NT2/D1 (cell line): ENCODE measurements at regions not wholly inside any gene's neighbourhood (a gene's known extent, or its start where the extent isn't known, plus 50 kb on each side); places are given as distances from the start of the nearest gene placed in this dataset.
"Not testable (repeated sequence)": the region's sequence is repeated elsewhere in the genome, so short reads cannot be mapped to it uniquely, and the experiment has no call there.

ENCODE experiments used
- SUZ12 ChIP-seq: IDR thresholded peaks from 2 replicates; pipeline ENCODE4 v1.6.1; 2011; ENCODE audit not compliant: insufficient read length, insufficient read depth; ENCODE audit errors: extremely low read depth
- ZNF274 ChIP-seq: IDR thresholded peaks from 2 replicates; pipeline ENCODE4 v1.6.1; 2011; ENCODE audit warnings: mild to moderate bottlenecking, low read depth, low read length

GRCh38 chr9:17072563-17072962 is 62.3 kb upstream of the CNTLN start:
- TF ChIP-seq ZNF274, SUZ12: not testable (repeated sequence)
